Mucosa of rectum (tissue), 2 donors: ENCODE measurements at regions not wholly inside any gene's neighbourhood (a gene's known extent, or its start where the extent isn't known, plus 50 kb on each side); places are given as distances from the start of the nearest gene placed in this dataset.

ENCODE experiments used
- H3K27ac ChIP-seq, 2 donors: one replicate each; pipeline ENCODE4 v1.7.0; 2013; ENCODE audit warnings: inconsistent platforms in 2 of 2, low read depth in 2 of 2, low read length in 2 of 2
- H3K27me3 ChIP-seq, 2 donors: one replicate each; pipeline ENCODE4 v1.7.0; 2013; ENCODE audit warnings: low read length in 2 of 2; ENCODE audit not compliant: control insufficient read depth in 2 of 2, insufficient read depth in 2 of 2
- H3K36me3 ChIP-seq, 2 donors: one replicate each; pipeline ENCODE4 v1.7.0; 2013; ENCODE audit warnings: low read length in 2 of 2; ENCODE audit not compliant: control insufficient read depth in 2 of 2, insufficient read depth in 2 of 2
- H3K4me1 ChIP-seq, 2 donors: one replicate each; pipeline ENCODE4 v1.7.0; 2013; ENCODE audit warnings: low read length in 2 of 2, mild to moderate bottlenecking in 1 of 2; ENCODE audit not compliant: control insufficient read depth in 2 of 2, insufficient read depth in 2 of 2
- H3K4me3 ChIP-seq, 2 donors: one replicate each; pipeline ENCODE4 v1.7.0; 2013; ENCODE audit warnings: low read length in 2 of 2
- H3K9ac ChIP-seq, 2 donors: one replicate each; pipeline ENCODE4 v1.7.0; 2013; ENCODE audit warnings: low read length in 2 of 2, low read depth in 1 of 2, mild to moderate bottlenecking in 1 of 2
- H3K9me3 ChIP-seq, 2 donors: one replicate each; pipeline ENCODE4 v1.7.0; 2013; ENCODE audit warnings: low read length in 2 of 2; ENCODE audit not compliant: control insufficient read depth in 2 of 2
- donor health status: healthy.
- donor health status: Normal muscosa, but diverticular disease.

DNA sequence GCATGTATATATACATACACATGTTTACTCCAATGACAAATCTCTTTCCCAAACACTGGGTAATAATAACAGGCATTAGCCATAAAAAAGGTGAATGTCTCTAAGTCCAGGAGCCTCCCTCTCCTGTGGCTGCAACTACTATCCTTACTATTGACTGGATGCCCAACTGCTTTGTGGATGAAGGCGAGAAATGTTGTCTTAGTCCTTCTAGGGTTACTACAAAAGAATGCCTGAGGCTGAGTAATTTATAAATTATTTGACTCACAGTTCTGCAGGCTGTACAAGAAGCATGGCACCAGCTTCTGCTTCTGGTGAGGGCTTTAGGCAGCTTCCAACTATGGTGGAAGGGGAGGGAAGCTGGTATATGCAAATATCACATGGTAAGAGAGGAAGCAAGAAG is 366.0 kb upstream of the DDHD1 start:
- Histone ChIP-seq H3K9ac (no peak overlapping the region), H3K9me3 (no peaks in the 10 kb centered on the region), H3K36me3 (no peaks in the 10 kb centered on the region)

GRCh38 chr14:53517270-53517960 is 364.3 kb upstream of the DDHD1 start:
- Histone ChIP-seq H3K27me3 (no peaks in the 10 kb centered on the region), H3K27ac (no peak overlapping the region), H3K4me1 (peaks cover 0 to 3% of the 10 kb centered on the region in 2 donors), H3K9me3 (no peaks in the 10 kb centered on the region), H3K4me3 (no peak overlapping the region), H3K9ac (no peak overlapping the region), H3K36me3 (no peaks in the 10 kb centered on the region)

More for the DNA sequence above, 366.0 kb upstream of the DDHD1 start:
- no peak overlapping the region for H3K4me3 ChIP-seq
- H3K27me3 ChIP-seq, result no peaks in the 10 kb centered on the region
- H3K27ac ChIP-seq, result no peak overlapping the region
- peaks cover 0 to 3% of the 10 kb centered on the region in 2 donors for H3K4me1 ChIP-seq

DNA sequence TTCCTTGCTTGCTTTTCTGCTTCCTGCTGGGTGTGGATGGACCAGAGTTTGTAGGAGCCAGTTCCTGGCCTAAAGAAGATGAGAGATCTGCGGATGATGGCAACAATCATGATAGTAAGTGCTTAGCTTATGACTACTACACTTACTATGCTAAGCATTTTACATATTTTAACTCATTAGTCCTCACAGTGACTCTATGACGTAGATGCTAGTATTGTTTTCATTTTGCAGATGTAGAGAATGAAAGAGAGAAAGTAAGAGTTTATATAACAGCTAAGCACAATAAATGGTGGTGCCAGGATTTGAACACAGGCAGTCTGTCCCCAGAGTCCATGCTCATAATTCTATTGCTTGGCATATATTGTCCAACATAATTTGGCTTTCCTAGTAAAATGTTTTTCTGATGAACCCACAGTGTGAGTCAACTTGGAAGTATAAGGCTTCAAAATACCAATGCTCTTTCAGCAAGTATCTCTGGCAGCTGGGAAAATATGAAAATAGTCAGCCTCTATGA is 363.2 kb upstream of the DDHD1 start:
- Histone ChIP-seq H3K4me3 (no peak overlapping the region), H3K9ac (no peak overlapping the region), H3K4me1 (peaks cover 0 to 3% of the 10 kb centered on the region in 2 donors), H3K27ac (peak overlapping the region; percentile 3 to 20), H3K9me3 (no peaks in the 10 kb centered on the region), H3K36me3 (no peaks in the 10 kb centered on the region), H3K27me3 (no peaks in the 10 kb centered on the region)

DNA sequence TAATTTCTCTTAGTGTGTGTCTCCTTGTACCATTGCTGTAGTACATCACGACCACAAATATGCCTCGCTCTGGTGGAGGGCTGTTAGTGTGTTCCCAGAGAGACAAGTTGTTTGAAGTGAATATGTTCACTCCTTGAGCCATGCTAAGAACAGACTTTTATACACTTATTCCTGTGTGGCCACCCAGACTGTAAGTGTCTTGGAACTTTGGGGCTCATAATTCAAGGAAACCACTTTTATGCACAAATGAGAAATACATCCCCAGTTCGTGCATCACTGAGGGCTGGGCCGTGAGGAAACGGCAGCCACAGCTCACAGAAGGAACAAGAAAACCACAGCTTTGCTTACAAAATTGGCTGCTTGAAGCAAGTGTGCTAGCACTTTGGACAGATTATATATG is 362.2 kb upstream of the DDHD1 start:
- Histone ChIP-seq H3K36me3 (no peaks in the 10 kb centered on the region), H3K27ac (peak overlapping the region in 1 of 2 donors; percentile 2), H3K4me3 (no peak overlapping the region), H3K4me1 (peaks cover 0 to 3% of the 10 kb centered on the region in 2 donors), H3K27me3 (no peaks in the 10 kb centered on the region), H3K9ac (no peak overlapping the region), H3K9me3 (no peaks in the 10 kb centered on the region)

GRCh38 chr14:53514197-53514596 is 361.1 kb upstream of the DDHD1 start:
- no peaks in the 10 kb centered on the region for H3K9me3 ChIP-seq
- H3K4me3 ChIP-seq, result no peak overlapping the region
- H3K27ac ChIP-seq, result peak overlapping the region in 1 of 2 donors; percentile 5

DNA sequence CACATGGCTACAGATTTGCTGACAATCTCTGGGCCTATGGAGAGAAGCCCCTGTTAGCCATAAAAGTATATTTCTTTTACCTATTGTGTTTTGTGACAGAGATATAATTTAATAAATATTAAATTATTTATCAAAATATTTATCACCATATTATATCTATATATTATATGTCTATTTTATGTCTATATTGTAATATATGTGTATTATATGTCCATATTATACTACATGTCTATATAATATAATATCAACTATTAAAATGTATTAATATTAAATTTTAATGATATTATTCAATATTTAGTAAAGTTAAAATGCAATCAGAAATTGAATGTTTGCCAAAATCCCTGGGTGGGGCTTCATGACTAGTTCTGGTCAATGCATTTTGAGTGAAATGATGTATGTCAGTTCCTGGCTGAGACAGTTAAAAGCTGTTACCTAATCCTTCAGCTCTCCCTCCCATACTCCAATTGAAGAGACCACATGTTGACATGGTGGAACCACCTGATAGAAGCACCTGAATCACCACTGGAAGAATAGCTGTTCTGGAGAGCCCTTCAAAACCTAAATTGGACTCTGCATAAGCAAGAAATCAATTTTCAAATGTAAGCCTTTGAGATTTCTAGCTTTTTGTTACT is 357.3 kb upstream of the DDHD1 start:
- Histone ChIP-seq H3K4me1 (no peaks in the 10 kb centered on the region), H3K9ac (no peak overlapping the region), H3K4me3 (no peak overlapping the region), H3K9me3 (no peaks in the 10 kb centered on the region), H3K27ac (peak overlapping the region in 1 of 2 donors; percentile 18), H3K36me3 (no peaks in the 10 kb centered on the region), H3K27me3 (no peaks in the 10 kb centered on the region)

More at GRCh38 chr14:53514197-53514596, 361.1 kb upstream of the DDHD1 start:
- H3K27me3 ChIP-seq, result no peaks in the 10 kb centered on the region
- H3K9ac ChIP-seq, result no peak overlapping the region
- peaks cover 0 to 3% of the 10 kb centered on the region in 2 donors for H3K4me1 ChIP-seq
- no peaks in the 10 kb centered on the region for H3K36me3 ChIP-seq

DNA sequence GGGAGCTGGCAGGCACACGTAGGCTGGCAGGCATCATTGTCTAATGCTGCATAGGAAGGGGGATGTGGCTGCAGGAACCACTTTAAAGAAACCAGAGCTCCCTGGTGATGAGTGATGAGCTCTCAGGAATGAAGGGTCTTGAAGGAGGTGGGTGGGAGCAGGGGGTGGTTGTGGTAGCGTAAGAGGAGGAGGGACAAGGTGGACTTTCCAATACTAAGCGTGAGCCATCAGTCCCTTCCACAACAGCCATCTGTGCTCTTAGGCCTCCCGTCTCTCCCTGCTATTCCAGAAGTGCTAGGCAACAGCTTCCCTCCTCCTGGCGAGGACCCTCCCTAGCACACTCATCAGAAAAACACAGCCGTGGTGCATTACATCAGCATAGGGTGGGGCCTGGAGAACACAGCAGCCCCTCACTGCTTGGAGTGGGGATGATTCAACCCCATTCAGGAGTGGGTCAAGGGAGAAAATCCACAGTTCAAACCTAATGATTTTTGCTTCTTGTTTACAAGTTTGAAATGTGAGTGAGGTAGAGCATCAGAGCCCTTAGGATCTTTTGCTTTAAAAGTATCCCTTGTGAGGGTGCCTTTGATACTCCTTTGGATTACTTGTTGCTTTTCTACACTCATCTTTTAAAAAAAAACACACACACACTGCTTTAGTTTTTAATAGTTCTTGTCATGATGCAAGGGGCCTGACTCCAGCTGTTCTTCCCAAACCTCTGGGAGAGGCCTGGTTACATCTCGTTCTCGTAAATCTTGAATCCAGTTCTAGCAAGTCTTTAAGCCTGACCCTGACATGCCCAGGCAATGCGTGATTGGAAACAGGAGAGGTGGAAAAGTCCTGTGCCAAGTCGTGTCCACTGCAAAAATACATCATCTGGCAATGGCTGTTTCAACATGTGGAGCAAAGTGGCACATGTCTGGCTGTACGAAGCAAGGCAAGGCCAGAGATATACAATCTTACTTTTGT is 356.4 kb upstream of the DDHD1 start:
- H3K4me3 ChIP-seq, result no peak overlapping the region
- no peak overlapping the region for H3K9ac ChIP-seq
- no peaks in the 10 kb centered on the region for H3K27me3 ChIP-seq
- H3K27ac ChIP-seq, result peak overlapping the region; percentile 23 to 69
- peaks cover 2% of the 10 kb centered on the region in 2 donors for H3K9me3 ChIP-seq
- no peaks in the 10 kb centered on the region for H3K4me1 ChIP-seq
- no peaks in the 10 kb centered on the region for H3K36me3 ChIP-seq

- Histone ChIP-seq H3K27me3 (no peaks in the 10 kb centered on the region), H3K36me3 (no peaks in the 10 kb centered on the region), H3K9me3 (peaks cover 2 to 3% of the 10 kb centered on the region in 2 donors), H3K4me3 (no peak overlapping the region), H3K9ac (no peak overlapping the region), H3K27ac (peak overlapping the region in 1 of 2 donors; percentile 5), H3K4me1 (no peaks in the 10 kb centered on the region)
Measured at GRCh38 chr14:53501361-53502211, 348.5 kb upstream of the DDHD1 start.

DNA sequence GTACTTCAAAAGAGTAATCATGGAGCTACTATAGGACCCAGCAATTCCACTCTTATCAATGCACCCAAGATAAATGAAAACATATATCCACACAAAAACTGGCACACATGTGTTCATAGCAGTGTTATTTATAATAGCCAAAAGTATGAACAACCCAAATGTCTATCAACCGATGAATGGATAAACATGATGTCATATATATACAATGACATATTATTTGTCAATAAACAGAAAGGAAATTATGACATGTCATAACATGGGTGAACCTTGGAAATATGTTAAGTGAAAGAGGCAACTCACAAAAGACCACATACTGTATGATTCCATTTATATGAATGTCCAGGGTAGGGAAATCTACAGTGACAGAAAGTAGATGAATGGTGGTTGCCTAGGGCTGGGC is 347.1 kb upstream of the DDHD1 start:
- peaks cover 2 to 3% of the 10 kb centered on the region in 2 donors for H3K9me3 ChIP-seq
- H3K9ac ChIP-seq, result no peak overlapping the region
- no peaks in the 10 kb centered on the region for H3K27me3 ChIP-seq

More for the DNA sequence above, 347.1 kb upstream of the DDHD1 start:
- Histone ChIP-seq H3K4me3 (no peak overlapping the region), H3K4me1 (no peaks in the 10 kb centered on the region), H3K27ac (no peak overlapping the region), H3K36me3 (no peaks in the 10 kb centered on the region)
